Subcutaneous abdominal adipose tissue (tissue), 5 donors: ENCODE measurements at regions not wholly inside any gene's neighbourhood (a gene's known extent, or its start where the extent isn't known, plus 50 kb on each side); places are given as distances from the start of the nearest gene placed in this dataset.

Experiments
- H3K27ac ChIP-seq: one replicate; pipeline ENCODE4 v1.7.0; 2013; ENCODE audit warnings: low read depth, mild to moderate bottlenecking, inconsistent platforms, low read length, moderate library complexity
- H3K27me3 ChIP-seq, 5 donors: one replicate each; pipeline ENCODE4 v1.7.0; 2013; ENCODE audit warnings: low read length in 5 of 5, inconsistent platforms in 1 of 5; ENCODE audit not compliant: control insufficient read depth in 5 of 5, insufficient read depth in 4 of 5
- H3K36me3 ChIP-seq, 5 donors: one replicate each; pipeline ENCODE4 v1.7.0; 2013; ENCODE audit warnings: low read length in 5 of 5; ENCODE audit not compliant: control insufficient read depth in 5 of 5, insufficient read depth in 5 of 5
- H3K4me1 ChIP-seq, 5 donors: one replicate each; pipeline ENCODE4 v1.7.0; 2013; ENCODE audit warnings: low read length in 5 of 5, mild to moderate bottlenecking in 3 of 5, moderate library complexity in 1 of 5; ENCODE audit not compliant: control insufficient read depth in 5 of 5, insufficient read depth in 5 of 5
- H3K4me3 ChIP-seq, 5 donors: one replicate each; pipeline ENCODE4 v1.7.0; 2013; ENCODE audit warnings: low read length in 5 of 5, low read depth in 1 of 5
- H3K9ac ChIP-seq, 5 donors: one replicate each; pipeline ENCODE4 v1.7.0; 2013; ENCODE audit warnings: low read length in 5 of 5, mild to moderate bottlenecking in 4 of 5, moderate library complexity in 3 of 5
- H3K9me3 ChIP-seq, 5 donors: one replicate each; pipeline ENCODE4 v1.7.0; 2013; ENCODE audit warnings: low read length in 5 of 5; ENCODE audit not compliant: control insufficient read depth in 5 of 5
- donor health status: healthy.
- donor health status: healthy.
- donor health status: healthy.
- donor health status: healthy.
- donor health status: healthy.

- Histone ChIP-seq H3K4me3 (no peak overlapping the region), H3K36me3 (no peaks in the 10 kb centered on the region), H3K27me3 (peaks cover 32 to 56% (median 48%) of the 10 kb centered on the region in 5 donors), H3K9me3 (no peaks in the 10 kb centered on the region), H3K4me1 (peaks cover 0 to 2% (median 0%) of the 10 kb centered on the region in 5 donors), H3K27ac (no peak overlapping the region), H3K9ac (no peak overlapping the region)
These were observed 193.3 kb downstream of the RBFOX3 start for GRCh38 chr17:79417476-79417988.

- H3K9me3 ChIP-seq, result no peaks in the 10 kb centered on the region
- H3K4me1 ChIP-seq, result peaks cover 0 to 2% (median 0%) of the 10 kb centered on the region in 5 donors
- no peak overlapping the region for H3K27ac ChIP-seq
- H3K36me3 ChIP-seq, result no peaks in the 10 kb centered on the region
- peaks cover 32 to 68% (median 53%) of the 10 kb centered on the region in 5 donors for H3K27me3 ChIP-seq
- no peak overlapping the region for H3K4me3 ChIP-seq
- no peak overlapping the region for H3K9ac ChIP-seq
These were observed 194.9 kb downstream of the RBFOX3 start for GRCh38 chr17:79415909-79416308.

DNA sequence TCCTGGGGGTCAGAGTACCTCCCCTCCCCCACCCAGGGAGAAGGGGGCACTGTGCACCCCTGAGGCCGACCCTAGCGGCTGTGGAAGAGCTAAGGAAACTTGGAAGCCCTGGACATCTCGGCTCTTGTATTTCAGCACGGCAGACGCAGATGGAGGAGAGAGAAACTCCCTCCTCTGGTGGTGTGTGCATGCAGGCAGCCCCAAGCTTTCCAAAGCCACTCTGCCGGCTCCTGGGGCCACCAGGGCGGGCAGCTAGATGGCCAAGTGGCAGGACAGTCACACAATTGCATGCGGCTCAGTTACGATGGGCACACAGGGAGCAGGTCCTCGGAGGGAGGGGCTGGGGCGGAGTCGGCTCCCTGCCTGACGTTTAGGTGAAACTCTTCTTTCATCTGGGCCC, 195.5 kb downstream of the RBFOX3 start:
- Histone ChIP-seq H3K27ac (no peak overlapping the region), H3K9me3 (no peaks in the 10 kb centered on the region), H3K27me3 (peaks cover 37 to 70% (median 51%) of the 10 kb centered on the region in 5 donors), H3K9ac (no peak overlapping the region), H3K4me3 (no peak overlapping the region), H3K4me1 (peaks cover 0 to 1% (median 0%) of the 10 kb centered on the region in 5 donors), H3K36me3 (no peaks in the 10 kb centered on the region)

- Histone ChIP-seq H3K4me1 (no peaks in the 10 kb centered on the region), H3K27ac (no peak overlapping the region), H3K27me3 (peaks cover 42 to 76% (median 53%) of the 10 kb centered on the region in 5 donors), H3K36me3 (no peaks in the 10 kb centered on the region), H3K4me3 (no peak overlapping the region), H3K9ac (no peak overlapping the region), H3K9me3 (no peaks in the 10 kb centered on the region)
These were observed 196.0 kb downstream of the RBFOX3 start for GRCh38 chr17:79414793-79415211.

DNA sequence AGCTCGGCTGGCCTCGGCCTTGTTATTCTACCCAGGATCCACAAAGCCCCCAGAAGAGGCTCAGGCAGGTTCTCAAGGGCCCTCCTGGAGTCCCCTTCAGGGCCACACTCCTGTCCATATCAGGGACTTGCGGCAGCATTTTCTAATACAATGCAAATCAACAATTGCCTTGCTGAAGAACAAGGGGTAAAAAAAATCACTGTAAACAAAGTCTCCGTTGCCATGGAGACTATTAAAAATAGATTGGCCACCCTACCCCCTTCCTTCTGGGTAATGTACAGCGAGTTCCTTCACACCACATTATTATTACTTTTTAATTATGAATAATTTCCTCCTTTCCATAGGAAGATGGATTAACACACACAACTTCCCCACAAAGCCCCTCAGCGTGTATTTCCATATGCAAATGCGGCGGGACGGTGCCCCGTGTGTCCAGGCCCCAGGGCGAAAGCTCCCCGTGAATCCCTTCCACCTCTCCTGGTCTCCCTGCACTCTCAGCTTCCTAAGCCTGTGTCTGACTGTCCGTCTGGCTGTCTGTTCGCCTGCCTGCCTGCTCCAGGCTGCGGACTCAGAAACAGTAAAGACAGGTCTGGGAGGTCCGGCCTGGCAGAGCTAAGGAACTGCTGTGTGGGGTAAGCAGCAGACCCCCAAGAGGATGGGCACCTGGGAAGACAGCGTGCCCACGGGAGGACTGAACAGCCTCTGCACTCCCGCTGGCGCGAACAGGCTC, 196.6 kb downstream of the RBFOX3 start:
- no peak overlapping the region for H3K4me3 ChIP-seq
- H3K9me3 ChIP-seq, result no peaks in the 10 kb centered on the region
- H3K4me1 ChIP-seq, result no peaks in the 10 kb centered on the region
- no peak overlapping the region for H3K27ac ChIP-seq
- H3K9ac ChIP-seq, result no peak overlapping the region
- peaks cover 40 to 76% (median 55%) of the 10 kb centered on the region in 5 donors for H3K27me3 ChIP-seq
- no peaks in the 10 kb centered on the region for H3K36me3 ChIP-seq

- H3K4me1 ChIP-seq, result no peaks in the 10 kb centered on the region
- H3K36me3 ChIP-seq, result no peaks in the 10 kb centered on the region
- H3K27ac ChIP-seq, result no peak overlapping the region
- no peak overlapping the region for H3K4me3 ChIP-seq
- H3K9me3 ChIP-seq, result no peaks in the 10 kb centered on the region
- H3K27me3 ChIP-seq, result peaks cover 37 to 77% (median 52%) of the 10 kb centered on the region in 5 donors
- H3K9ac ChIP-seq, result no peak overlapping the region
These were observed 197.2 kb downstream of the RBFOX3 start for GRCh38 chr17:79413611-79414010.

DNA sequence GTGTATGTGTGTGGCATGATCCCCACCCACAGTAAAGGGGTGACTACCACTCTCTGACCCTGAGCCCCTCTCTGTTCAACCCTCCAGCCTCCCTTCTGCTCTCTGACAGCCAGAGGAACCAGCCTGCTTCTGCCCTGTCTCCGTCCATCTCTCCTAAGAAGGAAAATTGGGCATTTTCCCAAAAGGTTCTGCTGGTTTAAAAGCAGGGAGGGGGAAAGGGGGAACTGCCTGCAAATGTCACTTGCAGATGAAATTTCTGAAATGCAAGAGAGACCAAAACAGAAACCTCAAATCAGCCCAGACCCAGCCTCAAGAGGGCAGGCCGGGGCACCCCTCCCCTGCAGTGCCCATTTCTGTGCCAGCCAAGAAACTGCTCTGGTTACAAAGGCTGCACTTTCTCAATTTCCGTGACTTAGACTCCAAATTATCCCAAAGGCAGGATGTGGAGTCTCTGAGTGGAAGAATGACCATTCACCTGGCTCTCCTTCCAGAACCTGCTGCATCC, 197.9 kb downstream of the RBFOX3 start:
- Histone ChIP-seq H3K36me3 (no peaks in the 10 kb centered on the region), H3K9me3 (no peaks in the 10 kb centered on the region), H3K27me3 (peaks cover 37 to 76% (median 51%) of the 10 kb centered on the region in 5 donors), H3K4me3 (no peak overlapping the region), H3K9ac (no peak overlapping the region), H3K27ac (no peak overlapping the region), H3K4me1 (no peaks in the 10 kb centered on the region)

DNA sequence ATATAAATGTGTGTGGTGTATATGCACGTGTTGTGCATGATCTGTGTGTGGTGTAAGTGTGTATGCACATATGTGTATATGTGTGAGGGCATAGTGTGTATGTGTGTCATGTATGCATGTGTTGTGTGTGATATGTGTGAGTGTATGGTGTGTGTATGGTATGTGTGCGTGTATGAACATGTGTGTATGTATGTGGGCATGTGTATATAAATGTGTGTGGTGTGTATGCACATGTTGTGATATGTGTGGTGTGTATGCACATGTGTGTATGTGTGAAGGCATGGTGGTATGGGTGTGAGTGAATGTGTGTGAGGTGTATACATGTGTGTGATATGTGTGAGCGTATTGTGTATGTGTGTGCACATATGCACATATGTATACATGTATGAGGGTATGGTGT, 198.7 kb downstream of the RBFOX3 start:
- peaks cover 0 to 5% (median 0%) of the 10 kb centered on the region in 5 donors for H3K4me1 ChIP-seq
- H3K27ac ChIP-seq, result no peak overlapping the region
- peaks cover 41 to 78% (median 56%) of the 10 kb centered on the region in 5 donors for H3K27me3 ChIP-seq
- no peak overlapping the region for H3K4me3 ChIP-seq
- H3K9ac ChIP-seq, result no peak overlapping the region
- no peaks in the 10 kb centered on the region for H3K36me3 ChIP-seq
- no peaks in the 10 kb centered on the region for H3K9me3 ChIP-seq

- H3K4me1 ChIP-seq, result peaks cover 0 to 12% (median 0%) of the 10 kb centered on the region in 5 donors
- no peaks in the 10 kb centered on the region for H3K36me3 ChIP-seq
- peaks cover 34 to 78% (median 54%) of the 10 kb centered on the region in 5 donors for H3K27me3 ChIP-seq
- H3K4me3 ChIP-seq, result no peak overlapping the region
- H3K27ac ChIP-seq, result no peak overlapping the region
- H3K9me3 ChIP-seq, result no peaks in the 10 kb centered on the region
- no peak overlapping the region for H3K9ac ChIP-seq
These were observed 199.4 kb downstream of the RBFOX3 start for GRCh38 chr17:79411419-79411818.

GRCh38 chr17:79410681-79411080, 200.2 kb downstream of the RBFOX3 start:
- Histone ChIP-seq H3K27me3 (peaks cover 27 to 79% (median 55%) of the 10 kb centered on the region in 5 donors), H3K27ac (no peak overlapping the region), H3K9me3 (peaks cover 0 to 3% (median 0%) of the 10 kb centered on the region in 5 donors), H3K36me3 (no peaks in the 10 kb centered on the region), H3K4me3 (no peak overlapping the region), H3K9ac (no peak overlapping the region), H3K4me1 (peaks cover 0 to 18% (median 0%) of the 10 kb centered on the region in 5 donors)
